Adipocyte (in vitro differentiated cells): ENCODE measurements at regions not wholly inside any gene's neighbourhood (a gene's known extent, or its start where the extent isn't known, plus 50 kb on each side); places are given as distances from the start of the nearest gene placed in this dataset.
A peak's percentile ranks its signal among the peaks of the same experiment; 100 is the strongest.

Source experiments
- DNase-seq: peaks from one replicate; pipeline ENCODE4 v3.0.0-alpha.2; 2015; ENCODE audit warnings: low read depth
- H3K27me3 ChIP-seq: replicated peaks from 2 replicates; pipeline ENCODE4 v1.7.0; 2013; ENCODE audit warnings: mild to moderate bottlenecking, low read length, moderate library complexity; ENCODE audit not compliant: control insufficient read depth, insufficient read depth
- H3K36me3 ChIP-seq: 2 replicates; pipeline ENCODE4 v1.7.0; 2013; ENCODE audit warnings: low read length, mild to moderate bottlenecking, moderate library complexity; ENCODE audit not compliant: control insufficient read depth, insufficient read depth, severe bottlenecking
- H3K4me1 ChIP-seq: 2 replicates; pipeline ENCODE4 v1.7.0; 2013; ENCODE audit warnings: mild to moderate bottlenecking, low read length, moderate library complexity; ENCODE audit not compliant: control insufficient read depth, insufficient read depth
- H3K4me3 ChIP-seq: 2 replicates; pipeline ENCODE4 v1.7.0; 2013; ENCODE audit warnings: mild to moderate bottlenecking, low read length, moderate library complexity
- H3K9ac ChIP-seq: 2 replicates; pipeline ENCODE4 v1.7.0; 2013; ENCODE audit warnings: mild to moderate bottlenecking, low read length, moderate library complexity
- H3K9me3 ChIP-seq: 2 replicates; pipeline ENCODE4 v1.7.0; 2013; ENCODE audit warnings: mild to moderate bottlenecking, low read length, moderate library complexity; ENCODE audit not compliant: control insufficient read depth

DNA sequence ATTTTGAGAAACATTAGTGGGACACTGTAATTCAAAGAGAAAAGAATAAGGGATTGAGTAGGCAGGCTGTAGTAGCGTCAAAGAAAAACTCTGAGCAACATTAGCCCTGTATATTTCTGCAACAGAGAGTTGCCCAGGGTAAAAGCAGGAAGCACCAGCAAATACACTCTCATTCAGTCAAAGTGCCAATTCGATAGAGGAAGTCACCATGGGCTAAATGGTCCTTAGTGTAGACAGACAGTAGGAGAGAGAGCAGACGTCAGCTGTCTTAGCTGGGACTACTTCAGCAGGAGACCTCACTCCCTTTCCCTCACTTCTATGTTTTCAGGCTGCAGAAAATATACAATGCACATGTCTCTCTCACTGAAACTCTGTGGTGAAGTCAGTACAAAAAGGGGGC lies 2073.8 kb upstream of the TENM3 start:
- no peaks in the 10 kb centered on the region for H3K36me3 ChIP-seq
- no peak for DNase-seq
- H3K4me3 ChIP-seq = no peak overlapping the region
- H3K9me3 ChIP-seq = no peaks in the 10 kb centered on the region
- no peaks in the 10 kb centered on the region for H3K4me1 ChIP-seq
- no peak overlapping the region for H3K9ac ChIP-seq
- H3K27me3 ChIP-seq = no peaks in the 10 kb centered on the region

DNA sequence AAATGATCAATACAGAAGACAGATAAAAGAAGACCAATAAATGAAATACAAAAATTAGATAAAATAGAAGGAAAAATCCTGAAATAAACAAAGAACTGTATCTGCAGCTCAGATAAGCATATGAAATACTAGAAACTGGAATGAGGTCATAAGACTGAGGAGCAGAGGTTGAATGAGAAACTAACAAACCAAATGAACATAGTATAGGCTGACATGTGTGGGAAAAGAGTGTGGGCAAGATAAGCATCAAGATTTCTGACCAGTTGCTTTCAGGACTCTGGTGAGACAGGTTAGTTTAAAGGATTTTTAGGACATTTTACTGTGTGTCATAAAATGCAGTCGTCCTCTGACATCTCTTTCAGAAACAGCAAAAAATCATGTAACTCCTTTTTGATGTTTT lies 2073.2 kb upstream of the TENM3 start:
- DNase-seq = no peak
- Histone ChIP-seq H3K9ac (no peak overlapping the region), H3K4me1 (no peaks in the 10 kb centered on the region), H3K27me3 (no peaks in the 10 kb centered on the region), H3K4me3 (no peak overlapping the region), H3K9me3 (no peaks in the 10 kb centered on the region), H3K36me3 (no peaks in the 10 kb centered on the region)

DNA sequence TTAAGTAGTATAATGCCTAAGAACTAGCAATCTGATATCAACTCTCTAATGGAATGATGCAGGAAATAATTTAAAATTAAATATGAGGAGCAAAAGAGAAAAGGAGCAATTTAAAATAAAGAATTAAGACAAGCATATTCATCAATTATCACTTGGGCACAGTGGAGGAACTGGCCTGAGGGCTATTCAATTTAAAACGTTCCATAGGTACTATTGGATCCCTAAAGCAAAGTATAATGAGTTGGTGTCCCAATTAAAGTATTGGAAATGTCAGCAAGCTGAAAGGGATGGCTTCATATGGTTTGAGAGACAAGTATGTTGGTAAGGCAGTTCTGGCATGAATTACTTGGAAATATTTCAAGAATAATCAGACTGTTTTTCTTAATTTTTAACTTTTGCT lies 2064.1 kb upstream of the TENM3 start:
- H3K36me3 ChIP-seq = no peaks in the 10 kb centered on the region
- no peak overlapping the region for H3K4me3 ChIP-seq
- no peaks in the 10 kb centered on the region for H3K4me1 ChIP-seq
- H3K9me3 ChIP-seq = no peaks in the 10 kb centered on the region
- H3K27me3 ChIP-seq = no peaks in the 10 kb centered on the region
- DNase-seq = no peak
- H3K9ac ChIP-seq = no peak overlapping the region

DNA sequence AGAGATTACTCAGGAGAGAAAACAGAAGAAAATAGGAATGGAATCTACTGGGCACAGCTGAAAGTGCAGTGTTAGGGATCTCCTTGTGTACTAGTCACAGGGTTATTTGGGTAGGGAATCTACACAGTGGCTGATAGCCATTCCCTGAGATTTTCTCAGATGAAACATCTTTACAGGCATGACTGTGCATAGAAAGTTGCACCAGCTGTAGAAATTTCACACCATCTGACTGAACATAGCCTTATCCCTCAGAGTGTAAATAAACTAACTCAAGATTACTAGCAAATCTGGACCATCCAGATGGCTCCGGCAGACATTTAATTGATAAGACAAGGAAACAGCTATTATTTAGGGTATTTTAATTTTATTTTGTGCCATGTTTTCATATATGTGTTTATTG lies 2053.5 kb upstream of the TENM3 start:
- DNase-seq = peak; percentile 42
- H3K27me3 ChIP-seq = no peaks in the 10 kb centered on the region
- no peaks in the 10 kb centered on the region for H3K36me3 ChIP-seq
- no peak overlapping the region for H3K9ac ChIP-seq
- H3K9me3 ChIP-seq = no peaks in the 10 kb centered on the region
- no peak overlapping the region for H3K4me3 ChIP-seq
- no peaks in the 10 kb centered on the region for H3K4me1 ChIP-seq

DNA sequence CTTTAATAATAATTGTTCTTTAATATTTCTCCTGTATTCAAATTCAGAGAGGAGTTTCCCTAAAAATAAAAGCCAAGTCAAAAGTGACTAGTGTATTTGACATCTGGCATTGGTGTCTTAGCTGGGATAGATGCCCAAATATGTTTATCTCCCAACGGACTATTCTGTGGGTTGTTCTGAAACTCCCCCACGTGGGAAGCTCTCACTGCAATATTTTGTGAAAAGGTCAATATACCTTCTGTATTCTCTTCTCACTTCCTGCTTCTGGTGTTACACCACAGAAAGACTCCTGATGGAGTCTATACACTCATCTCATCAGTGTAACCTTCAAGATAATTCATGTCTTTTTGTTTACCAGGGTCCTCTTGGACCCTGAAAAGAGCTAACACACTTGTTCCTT lies 2052.8 kb upstream of the TENM3 start:
- DNase-seq = peak; percentile 12
- H3K36me3 ChIP-seq = no peaks in the 10 kb centered on the region
- no peaks in the 10 kb centered on the region for H3K4me1 ChIP-seq
- H3K27me3 ChIP-seq = no peaks in the 10 kb centered on the region
- H3K9me3 ChIP-seq = no peaks in the 10 kb centered on the region
- no peak overlapping the region for H3K4me3 ChIP-seq
- no peak overlapping the region for H3K9ac ChIP-seq

DNA sequence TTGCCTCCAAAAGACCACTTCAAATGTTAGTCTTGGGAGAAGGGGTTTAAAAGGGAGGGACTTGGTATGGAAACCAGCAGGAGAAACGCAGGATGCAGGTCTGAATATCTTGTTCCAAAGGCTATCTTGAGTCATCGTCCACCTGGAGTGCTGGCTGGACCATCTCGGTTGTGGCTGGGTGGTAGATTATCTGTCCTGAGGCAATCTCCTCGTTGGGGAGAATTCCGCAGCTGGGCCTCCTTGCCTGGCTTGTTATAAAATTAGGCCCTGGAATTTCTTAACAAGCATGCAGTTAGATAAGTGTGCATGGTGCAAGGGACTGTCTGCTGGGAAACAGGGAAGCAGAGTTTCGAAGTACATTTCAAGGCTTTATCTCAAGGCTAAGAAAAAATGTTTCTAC lies 2045.7 kb upstream of the TENM3 start:
- Histone ChIP-seq H3K4me3 (no peak overlapping the region), H3K27me3 (no peaks in the 10 kb centered on the region), H3K9ac (no peak overlapping the region), H3K9me3 (no peaks in the 10 kb centered on the region), H3K4me1 (no peaks in the 10 kb centered on the region), H3K36me3 (no peaks in the 10 kb centered on the region)
- peak; percentile 45 for DNase-seq

DNA sequence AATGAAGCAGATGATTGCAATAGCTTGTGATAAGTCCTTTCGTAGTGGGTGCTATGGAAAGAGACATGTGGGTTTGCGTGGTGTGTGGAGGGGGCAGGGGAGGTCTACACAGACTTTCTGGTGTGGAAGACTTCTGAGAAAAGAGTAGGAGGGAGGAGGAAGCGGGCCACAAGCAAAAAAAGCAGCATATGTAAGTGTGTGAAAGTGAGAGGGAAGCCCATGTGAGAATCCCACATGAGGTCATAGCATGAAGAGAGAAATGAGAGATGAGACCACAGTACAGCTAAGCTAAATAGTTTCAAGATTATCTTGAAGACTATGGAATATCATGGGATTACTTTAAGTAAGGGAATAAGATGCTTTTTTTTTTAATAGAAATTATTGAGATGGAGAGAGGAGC lies 2039.9 kb upstream of the TENM3 start:
- Histone ChIP-seq H3K9ac (no peak overlapping the region), H3K4me3 (no peak overlapping the region), H3K4me1 (no peaks in the 10 kb centered on the region), H3K27me3 (no peaks in the 10 kb centered on the region), H3K36me3 (no peaks in the 10 kb centered on the region), H3K9me3 (no peaks in the 10 kb centered on the region)
- no peak for DNase-seq

DNA sequence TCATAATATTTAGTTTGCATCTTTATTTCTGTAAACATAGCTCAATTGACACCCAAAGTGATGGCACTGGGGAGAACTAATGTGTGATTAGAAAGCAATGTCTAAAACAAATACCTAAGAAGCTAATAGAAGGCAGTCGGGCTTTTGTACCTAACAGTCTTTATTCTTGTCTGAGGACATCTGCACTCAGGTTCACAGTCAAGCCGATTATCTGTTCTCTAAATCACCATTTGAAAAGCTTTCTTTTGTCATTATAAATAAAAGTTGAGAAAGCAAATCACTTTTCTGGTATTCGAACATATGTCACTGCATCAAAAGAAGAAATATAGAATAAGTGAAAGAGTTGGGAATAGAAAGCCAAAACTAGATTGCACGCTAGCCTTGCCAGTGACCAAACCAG lies 2037.9 kb upstream of the TENM3 start:
- Histone ChIP-seq H3K27me3 (no peaks in the 10 kb centered on the region), H3K9me3 (no peaks in the 10 kb centered on the region), H3K36me3 (no peaks in the 10 kb centered on the region), H3K4me3 (no peak overlapping the region), H3K4me1 (no peaks in the 10 kb centered on the region), H3K9ac (no peak overlapping the region)
- no peak for DNase-seq

DNA sequence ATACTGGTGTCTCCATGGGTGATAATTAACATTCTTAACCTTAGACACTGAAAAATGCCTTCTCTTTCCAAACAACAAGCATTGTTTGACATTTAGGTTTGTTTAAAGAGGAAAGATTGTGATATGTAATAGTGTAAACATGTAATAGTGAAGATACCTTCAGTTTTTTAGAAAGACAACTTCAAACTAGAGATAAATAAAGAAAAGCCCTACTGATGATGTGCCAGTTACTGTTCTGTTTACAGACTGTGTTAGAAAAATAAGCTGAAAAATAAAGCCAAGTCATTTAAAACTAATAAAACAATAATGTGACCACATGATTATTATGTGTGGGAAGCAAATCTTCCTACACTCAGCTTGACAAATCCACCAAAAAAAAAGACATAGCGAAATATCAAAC lies 2035.3 kb upstream of the TENM3 start:
- Histone ChIP-seq H3K9ac (no peak overlapping the region), H3K9me3 (no peaks in the 10 kb centered on the region), H3K4me3 (no peak overlapping the region), H3K27me3 (no peaks in the 10 kb centered on the region), H3K36me3 (no peaks in the 10 kb centered on the region), H3K4me1 (no peaks in the 10 kb centered on the region)
- no peak for DNase-seq

DNA sequence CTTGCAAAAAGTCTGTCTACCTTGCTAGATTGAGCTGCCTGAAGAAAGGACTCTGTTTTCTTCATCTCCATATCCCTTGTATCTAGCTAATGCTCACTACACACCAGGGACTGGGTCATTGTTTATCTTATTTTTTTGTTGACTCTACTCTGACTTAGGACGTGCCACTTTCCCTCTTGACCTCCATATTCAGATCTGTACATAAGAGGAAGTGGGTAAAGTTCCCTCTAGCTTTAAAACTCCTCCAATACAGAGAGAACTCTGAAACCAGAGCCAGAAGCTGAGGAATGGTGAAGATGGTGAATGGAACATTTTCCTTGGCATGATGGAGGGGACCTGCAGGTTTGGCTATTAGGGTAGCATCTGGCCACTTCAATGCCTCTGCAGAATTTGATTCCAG lies 2026.1 kb upstream of the TENM3 start:
- Histone ChIP-seq H3K9me3 (no peaks in the 10 kb centered on the region), H3K4me3 (no peak overlapping the region), H3K4me1 (no peaks in the 10 kb centered on the region), H3K27me3 (no peaks in the 10 kb centered on the region), H3K9ac (no peak overlapping the region), H3K36me3 (no peaks in the 10 kb centered on the region)
- no peak for DNase-seq

DNA sequence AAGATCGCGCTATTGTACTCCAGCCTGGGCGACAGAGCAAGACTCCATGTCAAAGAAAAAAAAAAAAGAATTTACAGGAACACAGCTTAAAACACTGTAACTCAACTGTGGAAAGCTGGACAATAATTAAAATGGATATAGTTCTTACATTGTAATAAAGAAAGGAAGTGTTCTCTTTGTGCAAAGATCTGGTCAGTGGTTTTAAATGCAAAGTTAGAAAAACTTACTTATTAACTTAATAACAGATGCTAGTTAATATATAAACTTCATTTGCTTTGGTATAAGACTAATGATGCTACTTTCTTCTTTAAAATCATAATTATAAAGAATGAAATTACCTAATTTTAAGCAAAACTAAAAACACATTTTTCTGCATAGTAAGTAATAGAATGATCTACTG lies 2024.1 kb upstream of the TENM3 start:
- no peak for DNase-seq
- Histone ChIP-seq H3K9me3 (no peaks in the 10 kb centered on the region), H3K36me3 (no peaks in the 10 kb centered on the region), H3K9ac (no peak overlapping the region), H3K4me1 (no peaks in the 10 kb centered on the region), H3K27me3 (no peaks in the 10 kb centered on the region), H3K4me3 (no peak overlapping the region)

DNA sequence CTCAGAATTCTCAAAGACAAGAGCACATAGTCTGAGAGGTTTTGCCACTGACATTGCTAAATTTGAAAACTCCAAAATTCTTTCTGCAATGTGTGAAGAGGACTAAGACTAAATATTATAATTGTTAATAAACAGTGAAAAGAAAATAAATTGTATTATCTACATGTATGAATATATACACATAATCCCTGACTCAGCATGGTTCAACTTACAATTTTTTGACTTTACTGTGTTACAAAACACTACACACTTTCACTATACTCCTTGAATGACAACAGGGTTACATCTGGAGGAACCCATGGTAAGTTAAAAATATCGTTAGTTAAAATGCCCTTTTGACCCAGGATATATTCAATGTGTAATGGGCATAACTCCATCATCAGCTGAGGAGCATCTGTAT lies 2017.2 kb upstream of the TENM3 start:
- H3K9ac ChIP-seq = no peak overlapping the region
- no peaks in the 10 kb centered on the region for H3K4me1 ChIP-seq
- H3K9me3 ChIP-seq = no peaks in the 10 kb centered on the region
- no peaks in the 10 kb centered on the region for H3K27me3 ChIP-seq
- no peak overlapping the region for H3K4me3 ChIP-seq
- no peak for DNase-seq
- no peaks in the 10 kb centered on the region for H3K36me3 ChIP-seq
